Mucosa of descending colon (tissue), 3 donors: ENCODE measurements at regions not wholly inside any gene's neighbourhood (a gene's known extent, or its start where the extent isn't known, plus 50 kb on each side); places are given as distances from the start of the nearest gene placed in this dataset.

Source experiments
- ATAC-seq: fragments of 200-7000 bp; cut with Tn5 transposase; one replicate; pipeline ENCODE4 v1.9.1; 2020; ENCODE audit warnings: mild to moderate bottlenecking, moderate library complexity
- DNase-seq, 3 donors: peaks; one replicate each; pipeline ENCODE4 v3.0.0-alpha.2; 2020
- H3K36me3 ChIP-seq: fragments of 200-600 bp; one replicate; pipeline ENCODE4 v1.8.0; 2021; ENCODE audit warnings: low read depth, mild to moderate bottlenecking
- H3K4me1 ChIP-seq: fragments of 200-600 bp; one replicate; pipeline ENCODE4 v1.8.0; 2021; ENCODE audit warnings: low read depth, mild to moderate bottlenecking
- H3K4me3 ChIP-seq: fragments of 200-600 bp; one replicate; pipeline ENCODE4 v1.8.0; 2021; ENCODE audit warnings: mild to moderate bottlenecking
- H3K9me3 ChIP-seq: fragments of 200-600 bp; one replicate; pipeline ENCODE4 v1.8.0; 2021; ENCODE audit warnings: mild to moderate bottlenecking
- CTCF ChIP-seq: fragments of 200-600 bp; IDR thresholded peaks from one replicate; pipeline ENCODE4 v1.8.0; 2022; ENCODE audit warnings: antibody characterized with exemption, mild to moderate bottlenecking
- intact Hi-C, 2 donors: fragments of 100-400 bp; cut with DNase I in 1 of 2; cut with micrococcal nuclease in 1 of 2; formaldehyde crosslinking; loops; one replicate each; pipeline versions ENCODE4 v1.11.0 to v1.11.1; 2022; cut with DNase I, micrococcal nuclease
- donor health status: DM: no; HTN: no; CAD: no; lungs with moderate emphysema.
- donor health status: DM: no; HTN: no; CAD: no.
- donor health status: DM: no; HTN: yes; CAD: no.

- Histone ChIP-seq H3K36me3 (no peaks in the 10 kb centered on the region), H3K4me3 (no peak overlapping the region), H3K4me1 (no peaks in the 10 kb centered on the region), H3K9me3 (no peaks in the 10 kb centered on the region)
- intact Hi-C loops: no loop called here
- no peak for TF ChIP-seq CTCF
- no peak for ATAC-seq
- peak in 1 of 3 donors; percentile 3 for DNase-seq
Observed at GRCh38 chr3:177978946-177979345, 557.3 kb upstream of the KCNMB2 start.

GRCh38 chr3:177979703-177980102 lies 556.5 kb upstream of the KCNMB2 start:
- H3K4me1 ChIP-seq: no peaks in the 10 kb centered on the region
- no peak for TF ChIP-seq CTCF
- DNase-seq: no peak
- H3K4me3 ChIP-seq: no peak overlapping the region
- intact Hi-C loops: no loop called here
- ATAC-seq: no peak
- no peaks in the 10 kb centered on the region for H3K9me3 ChIP-seq
- H3K36me3 ChIP-seq: no peaks in the 10 kb centered on the region

GRCh38 chr3:177981576-177981975 lies 554.7 kb upstream of the KCNMB2 start:
- intact Hi-C loops: no loop called here
- Histone ChIP-seq H3K4me3 (no peak overlapping the region), H3K9me3 (no peaks in the 10 kb centered on the region), H3K36me3 (no peaks in the 10 kb centered on the region), H3K4me1 (no peaks in the 10 kb centered on the region)
- DNase-seq (no peak), ATAC-seq (no peak)
- TF ChIP-seq CTCF: no peak

GRCh38 chr3:177982034-177982433 lies 554.2 kb upstream of the KCNMB2 start:
- no peak for DNase-seq
- ATAC-seq: no peak
- Histone ChIP-seq H3K9me3 (no peaks in the 10 kb centered on the region), H3K4me1 (no peaks in the 10 kb centered on the region), H3K36me3 (no peaks in the 10 kb centered on the region), H3K4me3 (no peak overlapping the region)
- intact Hi-C loops: no loop called here
- no peak for TF ChIP-seq CTCF

- no peaks in the 10 kb centered on the region for H3K4me1 ChIP-seq
- ATAC-seq: no peak
- no peak overlapping the region for H3K4me3 ChIP-seq
- TF ChIP-seq CTCF: no peak
- intact Hi-C loops: no loop called here
- H3K36me3 ChIP-seq: no peaks in the 10 kb centered on the region
- H3K9me3 ChIP-seq: no peaks in the 10 kb centered on the region
- no peak for DNase-seq
Observed at GRCh38 chr3:177983320-177983719, 552.9 kb upstream of the KCNMB2 start.
